HFF-Myc (cell line): ENCODE measurements at regions not wholly inside any gene's neighbourhood (a gene's known extent, or its start where the extent isn't known, plus 50 kb on each side); places are given as distances from the start of the nearest gene placed in this dataset.

ENCODE experiments used
- DNase-seq: peaks from one replicate; pipeline ENCODE4 v3.0.0-alpha.2; 2011; ENCODE audit warnings: low read depth; ENCODE audit errors: extremely low read depth
- H3K4me3 ChIP-seq: replicated peaks from 2 replicates; pipeline ENCODE4 v1.5.1; 2011; ENCODE audit warnings: low read depth, mild to moderate bottlenecking, control low read depth, low read length
- CTCF ChIP-seq: IDR thresholded peaks from 2 replicates; pipeline ENCODE4 v1.5.1; 2012; ENCODE audit warnings: mild to moderate bottlenecking, low read depth, low read length, control low read depth; ENCODE audit errors: missing control alignments

- no peak overlapping the region for H3K4me3 ChIP-seq
- DNase-seq, result no peak
- no peak for TF ChIP-seq CTCF
Observed at GRCh38 chr16:7914748-7915147, 582.1 kb downstream of the RBFOX1 start.

- DNase-seq, result no peak
- no peak for TF ChIP-seq CTCF
Observed at GRCh38 chr16:7912132-7912531, 579.5 kb downstream of the RBFOX1 start.

GRCh38 chr16:7910116-7910515, 577.5 kb downstream of the RBFOX1 start:
- TF ChIP-seq CTCF, result no peak
- no peak overlapping the region for H3K4me3 ChIP-seq
- no peak for DNase-seq

More at GRCh38 chr16:7912132-7912531, 579.5 kb downstream of the RBFOX1 start:
- no peak overlapping the region for H3K4me3 ChIP-seq

GRCh38 chr16:7888411-7888810, 555.8 kb downstream of the RBFOX1 start:
- DNase-seq, result no peak
- H3K4me3 ChIP-seq, result no peak overlapping the region
- TF ChIP-seq CTCF, result no peak

- DNase-seq, result no peak
- TF ChIP-seq CTCF, result no peak
- H3K4me3 ChIP-seq, result no peak overlapping the region
Observed at GRCh38 chr16:7887316-7887715, 554.7 kb downstream of the RBFOX1 start.

GRCh38 chr16:7871979-7872378, 539.3 kb downstream of the RBFOX1 start:
- no peak for TF ChIP-seq CTCF
- DNase-seq, result no peak

GRCh38 chr16:7871371-7871770, 538.7 kb downstream of the RBFOX1 start:
- TF ChIP-seq CTCF, result no peak
- no peak for DNase-seq
- H3K4me3 ChIP-seq, result no peak overlapping the region

More at GRCh38 chr16:7871979-7872378, 539.3 kb downstream of the RBFOX1 start:
- no peak overlapping the region for H3K4me3 ChIP-seq
